BE2C (cell line): ENCODE measurements at regions not wholly inside any gene's neighbourhood (a gene's known extent, or its start where the extent isn't known, plus 50 kb on each side); places are given as distances from the start of the nearest gene placed in this dataset.

ENCODE experiments used
- DNase-seq: peaks from one replicate; pipeline ENCODE4 v3.0.0-alpha.2; 2020
- H3K27me3 ChIP-seq: fragments of 250-450 bp; sonication (Bioruptor Pico); 2 replicates; pipeline ENCODE4 v1.5.1; 2020; ENCODE audit warnings: mild to moderate bottlenecking
- H3K36me3 ChIP-seq: fragments of 250-450 bp; sonication (Bioruptor Pico); 2 replicates; pipeline ENCODE4 v1.5.1; 2020; ENCODE audit warnings: mild to moderate bottlenecking
- H3K4me1 ChIP-seq: fragments of 250-450 bp; sonication (Bioruptor Pico); 2 replicates; pipeline ENCODE4 v1.5.1; 2020
- H3K4me3 ChIP-seq: 2 replicates; pipeline ENCODE4 v1.5.1; 2011; ENCODE audit warnings: low read depth, low read length
- H3K9me3 ChIP-seq: fragments of 250-450 bp; sonication (Bioruptor Pico); 2 replicates; pipeline ENCODE4 v1.5.1; 2020
- CTCF ChIP-seq: IDR thresholded peaks from 2 replicates; pipeline ENCODE4 v1.5.1; 2012; ENCODE audit warnings: mild to moderate bottlenecking, low read depth, low read length

GRCh38 chr5:27818888-27819287, 780.5 kb upstream of the CDH9 start:
- no peaks in the 10 kb centered on the region; the same call in 1 of the 2 replicates for H3K4me1 ChIP-seq
- H3K9me3 ChIP-seq, result no peaks in the 10 kb centered on the region
- no peak for DNase-seq
- H3K27me3 ChIP-seq, result no peaks in the 10 kb centered on the region
- H3K36me3 ChIP-seq, result no peaks in the 10 kb centered on the region
- TF ChIP-seq CTCF, result no peak
- H3K4me3 ChIP-seq, result no peak overlapping the region

- H3K27me3 ChIP-seq, result no peaks in the 10 kb centered on the region
- no peak overlapping the region for H3K4me3 ChIP-seq
- no peak for DNase-seq
- no peaks in the 10 kb centered on the region for H3K4me1 ChIP-seq
- TF ChIP-seq CTCF, result no peak
- no peaks in the 10 kb centered on the region for H3K36me3 ChIP-seq
- H3K9me3 ChIP-seq, result no peaks in the 10 kb centered on the region
Observed at GRCh38 chr5:27814983-27815382, 776.6 kb upstream of the CDH9 start.

- no peak for TF ChIP-seq CTCF
- H3K9me3 ChIP-seq, result no peaks in the 10 kb centered on the region
- no peak overlapping the region for H3K4me3 ChIP-seq
- no peaks in the 10 kb centered on the region for H3K4me1 ChIP-seq
- H3K27me3 ChIP-seq, result no peaks in the 10 kb centered on the region
- DNase-seq, result no peak
- H3K36me3 ChIP-seq, result no peaks in the 10 kb centered on the region
Observed at GRCh38 chr5:27814286-27814685, 775.9 kb upstream of the CDH9 start.

GRCh38 chr5:27810458-27810857, 772.1 kb upstream of the CDH9 start:
- H3K27me3 ChIP-seq, result no peaks in the 10 kb centered on the region
- no peaks in the 10 kb centered on the region for H3K9me3 ChIP-seq
- TF ChIP-seq CTCF, result no peak
- no peaks in the 10 kb centered on the region for H3K36me3 ChIP-seq
- H3K4me3 ChIP-seq, result no peak overlapping the region
- no peaks in the 10 kb centered on the region for H3K4me1 ChIP-seq
- no peak for DNase-seq

GRCh38 chr5:27797220-27797619, 758.8 kb upstream of the CDH9 start:
- no peak for DNase-seq
- Histone ChIP-seq H3K4me1 (peaks cover 2% of the 10 kb centered on the region), H3K4me3 (no peak overlapping the region), H3K9me3 (no peaks in the 10 kb centered on the region), H3K27me3 (no peaks in the 10 kb centered on the region), H3K36me3 (no peaks in the 10 kb centered on the region)
- TF ChIP-seq CTCF, result no peak

GRCh38 chr5:27788184-27788583, 749.8 kb upstream of the CDH9 start:
- Histone ChIP-seq H3K4me3 (no peak overlapping the region), H3K4me1 (peaks cover 3% of the 10 kb centered on the region), H3K36me3 (no peaks in the 10 kb centered on the region), H3K9me3 (no peaks in the 10 kb centered on the region; the same call in 1 of the 2 replicates), H3K27me3 (no peaks in the 10 kb centered on the region)
- no peak for TF ChIP-seq CTCF
- DNase-seq, result no peak
